Thymus (tissue), 11 donors: ENCODE measurements at regions not wholly inside any gene's neighbourhood (a gene's known extent, or its start where the extent isn't known, plus 50 kb on each side); places are given as distances from the start of the nearest gene placed in this dataset.
"Not testable (repeated sequence)": the region's sequence is repeated elsewhere in the genome, so short reads cannot be mapped to it uniquely, and the experiment has no call there.

Experiments used
- DNase-seq, 9 donors: peaks; one replicate each; pipeline ENCODE4 v3.0.0-alpha.2; 2013; ENCODE audit warnings: low spot score in 9 of 9, low read depth in 6 of 9, missing footprints in 1 of 9
- H3K27ac ChIP-seq, 2 donors: one replicate each; pipeline ENCODE4 v1.5.1; 2013; ENCODE audit warnings: control low read depth in 1 of 2, low read depth in 1 of 2, low read length in 1 of 2, mild to moderate bottlenecking in 1 of 2, moderate library complexity in 1 of 2
- H3K27me3 ChIP-seq, 2 donors: one replicate each; pipeline ENCODE4 v1.5.1; 2013; ENCODE audit warnings: low read length in 1 of 2; ENCODE audit not compliant: control insufficient read depth in 2 of 2, insufficient read depth in 1 of 2
- H3K36me3 ChIP-seq, 2 donors: one replicate each; pipeline ENCODE4 v1.5.1; 2013; ENCODE audit warnings: low read length in 1 of 2, mild to moderate bottlenecking in 1 of 2, moderate library complexity in 1 of 2; ENCODE audit not compliant: control insufficient read depth in 2 of 2, insufficient read depth in 2 of 2
- H3K4me1 ChIP-seq, 2 donors: one replicate each; pipeline ENCODE4 v1.5.1; 2013; ENCODE audit warnings: low read length in 2 of 2; ENCODE audit not compliant: control insufficient read depth in 2 of 2, insufficient read depth in 2 of 2
- H3K4me3 ChIP-seq, 2 donors: one replicate each; pipeline ENCODE4 v1.5.1; 2013; ENCODE audit warnings: low read length in 2 of 2, control low read depth in 1 of 2, mild to moderate bottlenecking in 1 of 2
- H3K9me3 ChIP-seq, 2 donors: one replicate each; pipeline ENCODE4 v1.5.1; 2013; ENCODE audit warnings: low read length in 1 of 2, mild to moderate bottlenecking in 1 of 2; ENCODE audit not compliant: control insufficient read depth in 2 of 2, insufficient read depth in 1 of 2
- WGBS: extraction: QIAGEN DNeasy Blood & Tissue Kit; methylation state at CpG from one replicate; pipeline ENCODE4 v1.1.7; 2013; 5-methylcytosine and 5-hydroxymethylcytosine counted together
- donor health status: healthy.

- no peaks in the 10 kb centered on the region for H3K36me3 ChIP-seq
- no peaks in the 10 kb centered on the region for H3K27me3 ChIP-seq
- H3K9me3 ChIP-seq: no peaks in the 10 kb centered on the region
- no peak overlapping the region for H3K27ac ChIP-seq
- 76% methylated on average over 4 of the region's 4 CpGs for WGBS
- DNase-seq: no peak
- H3K4me3 ChIP-seq: no peak overlapping the region
- no peaks in the 10 kb centered on the region for H3K4me1 ChIP-seq
Observed at GRCh38 chr12:112606611-112607365, 184.8 kb upstream of the RPH3A start.

- no peaks in the 10 kb centered on the region for H3K36me3 ChIP-seq
- 86% methylated on average over 3 of the region's 3 CpGs for WGBS
Observed at GRCh38 chr12:112607427-112607826, 184.1 kb upstream of the RPH3A start.

GRCh38 chr12:112611908-112612307 lies 179.6 kb upstream of the RPH3A start:
- peaks cover 0 to 2% of the 10 kb centered on the region in 2 donors for H3K27me3 ChIP-seq
- H3K9me3 ChIP-seq: no peaks in the 10 kb centered on the region
- no peak overlapping the region for H3K4me3 ChIP-seq
- H3K4me1 ChIP-seq: no peaks in the 10 kb centered on the region
- DNase-seq: no peak
- 94% methylated on average over 7 of the region's 7 CpGs for WGBS
- H3K27ac ChIP-seq: no peak overlapping the region
- H3K36me3 ChIP-seq: no peaks in the 10 kb centered on the region

More at GRCh38 chr12:112607427-112607826, 184.1 kb upstream of the RPH3A start:
- DNase-seq: no peak
- Histone ChIP-seq H3K4me3 (no peak overlapping the region), H3K9me3 (no peaks in the 10 kb centered on the region), H3K27ac (no peak overlapping the region), H3K27me3 (no peaks in the 10 kb centered on the region), H3K4me1 (no peaks in the 10 kb centered on the region)

- H3K9me3 ChIP-seq: no peaks in the 10 kb centered on the region
- no peaks in the 10 kb centered on the region for H3K36me3 ChIP-seq
- H3K27ac ChIP-seq: no peak overlapping the region
- peaks cover 0 to 2% of the 10 kb centered on the region in 2 donors for H3K27me3 ChIP-seq
- H3K4me1 ChIP-seq: no peaks in the 10 kb centered on the region
- DNase-seq: no peak
- H3K4me3 ChIP-seq: no peak overlapping the region
- WGBS: 80% methylated on average over 4 of the region's 4 CpGs
Observed at GRCh38 chr12:112615196-112615595, 176.4 kb upstream of the RPH3A start.

GRCh38 chr12:112616469-112617152 lies 174.9 kb upstream of the RPH3A start:
- Histone ChIP-seq H3K9me3 (no peaks in the 10 kb centered on the region), H3K27me3 (peaks cover 0 to 2% of the 10 kb centered on the region in 2 donors), H3K4me1 (no peaks in the 10 kb centered on the region), H3K27ac (no peak overlapping the region), H3K36me3 (no peaks in the 10 kb centered on the region), H3K4me3 (no peak overlapping the region)
- DNase-seq: no peak
- WGBS: 8% methylated on average over 2 of the region's 2 CpGs

- H3K27ac ChIP-seq: no peak overlapping the region
- H3K4me1 ChIP-seq: no peaks in the 10 kb centered on the region
- no peaks in the 10 kb centered on the region for H3K9me3 ChIP-seq
- H3K4me3 ChIP-seq: no peak overlapping the region
- DNase-seq: no peak
- H3K27me3 ChIP-seq: peaks cover 0 to 2% of the 10 kb centered on the region in 2 donors
- 30% methylated on average over 3 of the region's 3 CpGs for WGBS
- no peaks in the 10 kb centered on the region for H3K36me3 ChIP-seq
Observed at GRCh38 chr12:112617153-112617505, 174.4 kb upstream of the RPH3A start.

GRCh38 chr12:112627851-112628250 lies 163.7 kb upstream of the RPH3A start:
- Histone ChIP-seq H3K27ac (no peak overlapping the region), H3K4me1 (no peaks in the 10 kb centered on the region), H3K9me3 (no peaks in the 10 kb centered on the region), H3K27me3 (no peaks in the 10 kb centered on the region), H3K36me3 (no peaks in the 10 kb centered on the region), H3K4me3 (no peak overlapping the region)
- WGBS: 26% methylated on average over 7 of the region's 7 CpGs
- DNase-seq: no peak

GRCh38 chr12:112631974-112632373 lies 159.6 kb upstream of the RPH3A start:
- WGBS: 90% methylated on average over 2 of the region's 2 CpGs
- not testable (repeated sequence) for H3K27me3 ChIP-seq, H3K9me3 ChIP-seq, H3K4me1 ChIP-seq, H3K36me3 ChIP-seq, DNase-seq, H3K4me3 ChIP-seq, H3K27ac ChIP-seq

GRCh38 chr12:112635036-112635435 lies 156.5 kb upstream of the RPH3A start:
- H3K27ac ChIP-seq: no peak overlapping the region
- DNase-seq: no peak
- no peaks in the 10 kb centered on the region for H3K27me3 ChIP-seq
- H3K4me1 ChIP-seq: no peaks in the 10 kb centered on the region
- H3K36me3 ChIP-seq: no peaks in the 10 kb centered on the region
- WGBS: 96% methylated on average over 1 of the region's 1 CpG
- no peaks in the 10 kb centered on the region for H3K9me3 ChIP-seq
- no peak overlapping the region for H3K4me3 ChIP-seq
